ENCODE measurements at regions not wholly inside any gene's neighbourhood (a gene's known extent, or its start where the extent isn't known, plus 50 kb on each side); places are given as distances from the start of the nearest gene placed in this dataset.

DNA sequence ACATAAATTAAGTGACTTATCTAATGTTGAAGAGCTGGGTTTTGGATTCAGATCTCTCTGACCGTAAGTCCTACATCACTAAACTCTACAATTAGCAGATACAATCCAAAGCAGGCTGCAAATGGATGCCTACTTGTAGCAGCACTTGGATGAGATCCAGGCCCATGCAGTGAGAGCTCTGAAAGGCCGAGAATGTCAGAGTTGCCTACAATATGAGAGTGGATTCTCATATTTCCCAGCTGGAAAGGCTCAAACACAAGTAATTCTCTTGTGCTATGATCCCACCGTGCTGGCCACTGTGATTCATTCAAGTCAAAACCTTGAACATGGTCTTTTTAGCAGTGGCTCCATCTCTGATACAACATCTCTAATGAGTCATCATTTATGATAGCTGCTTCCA, 125.4 kb upstream of the CHRDL1 start:
- DNase-seq (ENCODE audit: low read depth, low spot score) (no peak), FAIRE-seq (no peak), ATAC-seq (no peak)
- Histone ChIP-seq H3K9me3 (replicated peaks; ENCODE audit: control insufficient read depth, insufficient read depth, low read length) (no peaks in the 10 kb centered on the region), H3K4me2 (ENCODE audit: control insufficient read depth, insufficient read depth) (no peak overlapping the region), H3K27ac (ENCODE audit: control insufficient read depth, insufficient read depth) (no peak overlapping the region), H3K36me3 (ENCODE audit: control insufficient read depth in 2 of 2, insufficient read depth in 2 of 2, low read length in 1 of 2) (no peaks in the 10 kb centered on the region), H3K9ac (ENCODE audit: control insufficient read depth, insufficient read depth, low read length) (no peak overlapping the region), H4K20me1 (ENCODE audit: control insufficient read depth, insufficient read depth) (no peaks in the 10 kb centered on the region), H3K27me3 (replicated peaks in 1 of 2; ENCODE audit: control insufficient read depth in 2 of 2, insufficient read depth in 2 of 2, low read length in 1 of 2) (no peaks in the 10 kb centered on the region), H2AFZ (ENCODE audit: control insufficient read depth, low read depth, low read length) (no peak overlapping the region), H3K4me1 (ENCODE audit: control insufficient read depth, insufficient read depth, low read length) (no peaks in the 10 kb centered on the region), H3K79me2 (ENCODE audit: control insufficient read depth, insufficient read depth, low read length) (no peaks in the 10 kb centered on the region), H3K4me3 (no peak overlapping the region)
- ChIA-PET SMC1A (ENCODE audit: uncharacterized antibody, unreplicated experiment) (no interaction called here), CTCF (no interaction called here), RAD21 (ENCODE audit: unreplicated experiment) (no interaction called here), POLR2A (no interaction called here)
- TF ChIP-seq, protein P1, sequence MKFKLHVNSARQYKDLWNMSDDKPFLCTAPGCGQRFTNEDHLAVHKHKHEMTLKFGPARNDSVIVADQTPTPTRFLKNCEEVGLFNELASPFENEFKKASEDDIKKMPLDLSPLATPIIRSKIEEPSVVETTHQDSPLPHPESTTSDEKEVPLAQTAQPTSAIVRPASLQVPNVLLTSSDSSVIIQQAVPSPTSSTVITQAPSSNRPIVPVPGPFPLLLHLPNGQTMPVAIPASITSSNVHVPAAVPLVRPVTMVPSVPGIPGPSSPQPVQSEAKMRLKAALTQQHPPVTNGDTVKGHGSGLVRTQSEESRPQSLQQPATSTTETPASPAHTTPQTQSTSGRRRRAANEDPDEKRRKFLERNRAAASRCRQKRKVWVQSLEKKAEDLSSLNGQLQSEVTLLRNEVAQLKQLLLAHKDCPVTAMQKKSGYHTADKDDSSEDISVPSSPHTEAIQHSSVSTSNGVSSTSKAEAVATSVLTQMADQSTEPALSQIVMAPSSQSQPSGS (IDR thresholded peaks at IDR 0.05; ENCODE audit: low read length), result no peak
- TF ChIP-seq KLF5 (IDR thresholded peaks at IDR 0.05; ENCODE audit: partially characterized antibody), result no peak
- TF ChIP-seq HDGF (IDR thresholded peaks at IDR 0.05), result no peak
- no peak for TF ChIP-seq CREM (IDR thresholded peaks at IDR 0.05; ENCODE audit: low read depth)
- no peak for TF ChIP-seq STAT1 (conservative IDR thresholded peaks at IDR 0.05)
- TF ChIP-seq CBX5 (IDR thresholded peaks at IDR 0.05; ENCODE audit: low read depth), result no peak
- no peak for TF ChIP-seq IKZF2 (IDR thresholded peaks at IDR 0.05)
- no peak for TF ChIP-seq SRF (IDR thresholded peaks at IDR 0.05; ENCODE audit: low read depth in 2 of 2, low read length in 2 of 2)
- TF ChIP-seq PRDM15 (CRISPR knock-in tag; IDR thresholded peaks at IDR 0.05), result no peak
- TF ChIP-seq RELA (IDR thresholded peaks at IDR 0.05; ENCODE audit: borderline replicate concordance, partially characterized antibody), result no peak
- no peak for TF ChIP-seq YBX1 (IDR thresholded peaks at IDR 0.05)
- TF ChIP-seq, protein P2, sequence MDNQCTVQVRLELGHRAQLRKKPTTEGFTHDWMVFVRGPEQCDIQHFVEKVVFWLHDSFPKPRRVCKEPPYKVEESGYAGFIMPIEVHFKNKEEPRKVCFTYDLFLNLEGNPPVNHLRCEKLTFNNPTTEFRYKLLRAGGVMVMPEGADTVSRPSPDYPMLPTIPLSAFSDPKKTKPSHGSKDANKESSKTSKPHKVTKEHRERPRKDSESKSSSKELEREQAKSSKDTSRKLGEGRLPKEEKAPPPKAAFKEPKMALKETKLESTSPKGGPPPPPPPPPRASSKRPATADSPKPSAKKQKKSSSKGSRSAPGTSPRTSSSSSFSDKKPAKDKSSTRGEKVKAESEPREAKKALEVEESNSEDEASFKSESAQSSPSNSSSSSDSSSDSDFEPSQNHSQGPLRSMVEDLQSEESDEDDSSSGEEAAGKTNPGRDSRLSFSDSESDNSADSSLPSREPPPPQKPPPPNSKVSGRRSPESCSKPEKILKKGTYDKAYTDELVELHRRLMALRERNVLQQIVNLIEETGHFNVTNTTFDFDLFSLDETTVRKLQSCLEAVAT (IDR thresholded peaks at IDR 0.05), result no peak
- no peak for TF ChIP-seq ATF7 (IDR thresholded peaks at IDR 0.05; ENCODE audit: low read depth)
- TF ChIP-seq, protein P3, sequence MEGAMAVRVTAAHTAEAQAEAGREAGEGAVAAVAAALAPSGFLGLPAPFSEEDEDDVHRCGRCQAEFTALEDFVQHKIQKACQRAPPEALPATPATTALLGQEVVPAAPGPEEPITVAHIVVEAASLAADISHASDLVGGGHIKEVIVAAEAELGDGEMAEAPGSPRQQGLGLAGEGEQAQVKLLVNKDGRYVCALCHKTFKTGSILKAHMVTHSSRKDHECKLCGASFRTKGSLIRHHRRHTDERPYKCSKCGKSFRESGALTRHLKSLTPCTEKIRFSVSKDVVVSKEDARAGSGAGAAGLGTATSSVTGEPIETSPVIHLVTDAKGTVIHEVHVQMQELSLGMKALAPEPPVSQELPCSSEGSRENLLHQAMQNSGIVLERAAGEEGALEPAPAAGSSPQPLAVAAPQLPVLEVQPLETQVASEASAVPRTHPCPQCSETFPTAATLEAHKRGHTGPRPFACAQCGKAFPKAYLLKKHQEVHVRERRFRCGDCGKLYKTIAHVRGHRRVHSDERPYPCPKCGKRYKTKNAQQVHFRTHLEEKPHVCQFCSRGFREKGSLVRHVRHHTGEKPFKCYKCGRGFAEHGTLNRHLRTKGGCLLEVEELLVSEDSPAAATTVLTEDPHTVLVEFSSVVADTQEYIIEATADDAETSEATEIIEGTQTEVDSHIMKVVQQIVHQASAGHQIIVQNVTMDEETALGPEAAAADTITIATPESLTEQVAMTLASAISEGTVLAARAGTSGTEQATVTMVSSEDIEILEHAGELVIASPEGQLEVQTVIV (IDR thresholded peaks at IDR 0.05; ENCODE audit: borderline replicate concordance, partially characterized antibody), result no peak
- in situ Hi-C loops (cut with MboI) (no loop called here), intact Hi-C loops (cut with micrococcal nuclease; ENCODE audit: unreplicated experiment) (no loop called here)
- BruUV-seq (replicated peaks), result no TSS peak
- WGBS (ENCODE audit: insufficient coverage, insufficient replicate concordance, low lambda C conversion rate, missing lambda C conversion rate), result 9% methylated on average over 3 of the region's 3 CpGs
